ENCODE measurements at regions not wholly inside any gene's neighbourhood (a gene's known extent, or its start where the extent isn't known, plus 50 kb on each side); places are given as distances from the start of the nearest gene placed in this dataset.

DNA sequence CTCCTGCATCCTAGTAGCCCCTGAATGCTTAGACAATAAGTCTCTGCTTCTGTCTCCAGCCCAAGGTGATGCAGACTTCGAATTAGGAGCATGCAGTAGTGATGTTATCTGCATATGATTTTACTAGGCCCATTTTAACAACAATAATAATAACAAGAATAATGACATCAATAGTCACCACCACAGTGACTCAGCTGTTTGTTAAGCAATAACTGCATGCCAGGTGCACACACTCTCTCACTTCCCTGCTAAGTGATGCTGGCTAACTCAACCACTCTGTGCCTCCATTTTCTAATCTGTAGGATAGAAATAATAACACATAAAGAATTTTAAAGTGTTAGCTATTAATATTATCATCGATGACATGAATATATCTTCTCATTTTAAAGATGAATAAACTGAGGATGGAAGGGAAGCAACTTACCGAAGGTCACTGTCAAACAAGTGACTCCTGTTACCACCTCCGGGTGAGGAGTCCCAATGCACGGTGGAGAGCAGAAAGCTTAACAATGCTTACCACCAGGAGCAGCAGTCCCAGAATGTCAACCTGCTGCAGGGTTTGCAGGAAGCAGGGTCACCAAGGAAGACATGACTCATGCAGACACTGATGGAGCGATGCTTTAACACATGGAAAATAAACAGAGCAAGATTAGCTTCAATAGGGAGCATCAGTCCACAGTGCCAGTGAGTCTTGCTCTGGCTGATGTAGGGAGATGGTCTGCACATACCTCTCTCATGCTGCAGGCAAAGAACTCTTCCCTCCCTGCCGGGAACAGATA is 290.2 kb downstream of the SPATA17 start:
- no peak for ATAC-seq (ENCODE audit: insufficient read depth, low read depth)
- no peak overlapping the region for H2AFZ ChIP-seq (ENCODE audit: low read depth, low read length)
- H3K4me3 ChIP-seq (ENCODE audit: low read depth in 1 of 2, low read length in 2 of 2) = no peak overlapping the region
- no peak for TF ChIP-seq EZH2 (IDR thresholded peaks at IDR 0.05; ENCODE audit: borderline replicate concordance, low read depth, low read length, severe bottlenecking)
- TF ChIP-seq, protein P1, sequence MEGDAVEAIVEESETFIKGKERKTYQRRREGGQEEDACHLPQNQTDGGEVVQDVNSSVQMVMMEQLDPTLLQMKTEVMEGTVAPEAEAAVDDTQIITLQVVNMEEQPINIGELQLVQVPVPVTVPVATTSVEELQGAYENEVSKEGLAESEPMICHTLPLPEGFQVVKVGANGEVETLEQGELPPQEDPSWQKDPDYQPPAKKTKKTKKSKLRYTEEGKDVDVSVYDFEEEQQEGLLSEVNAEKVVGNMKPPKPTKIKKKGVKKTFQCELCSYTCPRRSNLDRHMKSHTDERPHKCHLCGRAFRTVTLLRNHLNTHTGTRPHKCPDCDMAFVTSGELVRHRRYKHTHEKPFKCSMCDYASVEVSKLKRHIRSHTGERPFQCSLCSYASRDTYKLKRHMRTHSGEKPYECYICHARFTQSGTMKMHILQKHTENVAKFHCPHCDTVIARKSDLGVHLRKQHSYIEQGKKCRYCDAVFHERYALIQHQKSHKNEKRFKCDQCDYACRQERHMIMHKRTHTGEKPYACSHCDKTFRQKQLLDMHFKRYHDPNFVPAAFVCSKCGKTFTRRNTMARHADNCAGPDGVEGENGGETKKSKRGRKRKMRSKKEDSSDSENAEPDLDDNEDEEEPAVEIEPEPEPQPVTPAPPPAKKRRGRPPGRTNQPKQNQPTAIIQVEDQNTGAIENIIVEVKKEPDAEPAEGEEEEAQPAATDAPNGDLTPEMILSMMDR (IDR thresholded peaks at IDR 0.05; ENCODE audit: borderline replicate concordance, extremely low read depth, low read length, poor library complexity, severe bottlenecking) = no peak
- H4K20me1 ChIP-seq (ENCODE audit: insufficient read depth, low read length) = no peaks in the 10 kb centered on the region
- H3K4me2 ChIP-seq (ENCODE audit: insufficient read depth, low read length) = no peak overlapping the region
- H3K4me1 ChIP-seq (ENCODE audit: insufficient read depth, low read length) = no peaks in the 10 kb centered on the region
- no peaks in the 10 kb centered on the region for H3K79me2 ChIP-seq (ENCODE audit: insufficient read depth, low read length)
- H3K36me3 ChIP-seq (ENCODE audit: insufficient read depth, low read length) = no peaks in the 10 kb centered on the region
- H3K9me3 ChIP-seq (ENCODE audit: insufficient read depth, low read length, severe bottlenecking) = no peaks in the 10 kb centered on the region
- H3K9ac ChIP-seq (ENCODE audit: low read depth, low read length) = no peak overlapping the region
- no peak for DNase-seq
- no peaks in the 10 kb centered on the region for H3K27me3 ChIP-seq (ENCODE audit: insufficient read depth, low read length, poor library complexity)
- H3K27ac ChIP-seq (ENCODE audit: low read length) = no peak overlapping the region

GRCh38 chr1:217924924-217925323 is 293.8 kb downstream of the SPATA17 start:
- H3K27ac ChIP-seq (ENCODE audit: low read length) = no peak overlapping the region
- H3K4me1 ChIP-seq (ENCODE audit: insufficient read depth, low read length) = no peaks in the 10 kb centered on the region
- H3K4me3 ChIP-seq (ENCODE audit: low read depth in 1 of 2, low read length in 2 of 2) = no peak overlapping the region
- no peaks in the 10 kb centered on the region for H3K79me2 ChIP-seq (ENCODE audit: insufficient read depth, low read length)
- no peaks in the 10 kb centered on the region for H4K20me1 ChIP-seq (ENCODE audit: insufficient read depth, low read length)
- no peaks in the 10 kb centered on the region for H3K36me3 ChIP-seq (ENCODE audit: insufficient read depth, low read length)
- H3K27me3 ChIP-seq (ENCODE audit: insufficient read depth, low read length, poor library complexity) = no peaks in the 10 kb centered on the region
- no peak overlapping the region for H3K9ac ChIP-seq (ENCODE audit: low read depth, low read length)
- DNase-seq = no peak
- no peak overlapping the region for H2AFZ ChIP-seq (ENCODE audit: low read depth, low read length)
- ATAC-seq (ENCODE audit: insufficient read depth, low read depth) = no peak
- H3K4me2 ChIP-seq (ENCODE audit: insufficient read depth, low read length) = no peak overlapping the region
- TF ChIP-seq, protein P1 (IDR thresholded peaks at IDR 0.05; ENCODE audit: borderline replicate concordance, extremely low read depth, low read length, poor library complexity, severe bottlenecking) = no peak
- no peak for TF ChIP-seq EZH2 (IDR thresholded peaks at IDR 0.05; ENCODE audit: borderline replicate concordance, low read depth, low read length, severe bottlenecking)
- no peaks in the 10 kb centered on the region for H3K9me3 ChIP-seq (ENCODE audit: insufficient read depth, low read length, severe bottlenecking)

DNA sequence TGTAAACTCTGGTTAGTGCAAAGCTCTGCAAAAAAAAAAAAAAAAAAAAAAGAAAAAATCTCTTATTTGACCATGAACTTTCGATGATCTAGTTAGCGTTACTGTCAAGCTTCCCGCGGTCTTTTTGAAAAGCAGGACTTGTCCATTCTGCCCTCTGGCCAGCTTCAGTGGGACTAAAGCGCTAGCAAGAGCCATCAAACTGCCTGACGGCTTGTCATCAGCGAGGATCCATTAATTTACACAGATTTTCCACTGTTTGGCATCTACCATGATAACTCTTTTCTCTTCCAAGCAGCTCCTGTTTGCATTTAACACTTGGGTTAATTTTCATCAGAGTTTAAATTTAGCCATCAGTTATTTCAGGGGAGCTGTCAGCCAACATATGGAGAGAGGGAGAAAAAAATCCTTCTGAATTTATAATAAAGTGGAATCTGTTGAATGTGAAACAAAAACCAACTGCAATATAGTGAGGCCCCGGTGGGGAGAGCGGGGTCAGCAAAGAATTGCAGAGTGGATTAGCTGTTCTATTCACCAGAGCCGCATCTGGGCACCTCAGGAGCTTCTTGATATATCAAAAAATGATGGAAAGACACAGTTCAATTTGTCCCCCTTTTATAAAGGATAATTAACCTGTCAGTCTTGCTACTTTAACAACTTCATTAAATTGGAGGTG is 298.2 kb downstream of the SPATA17 start:
- H3K4me1 ChIP-seq (ENCODE audit: insufficient read depth, low read length) = no peaks in the 10 kb centered on the region
- no peaks in the 10 kb centered on the region for H3K36me3 ChIP-seq (ENCODE audit: insufficient read depth, low read length)
- no peak for DNase-seq
- no peak overlapping the region for H3K4me2 ChIP-seq (ENCODE audit: insufficient read depth, low read length)
- no peak for ATAC-seq (ENCODE audit: insufficient read depth, low read depth)
- H3K4me3 ChIP-seq (ENCODE audit: low read depth in 1 of 2, low read length in 2 of 2) = no peak overlapping the region
- no peak overlapping the region for H2AFZ ChIP-seq (ENCODE audit: low read depth, low read length)
- H3K27me3 ChIP-seq (ENCODE audit: insufficient read depth, low read length, poor library complexity) = no peaks in the 10 kb centered on the region
- H3K9me3 ChIP-seq (ENCODE audit: insufficient read depth, low read length, severe bottlenecking) = no peaks in the 10 kb centered on the region
- H4K20me1 ChIP-seq (ENCODE audit: insufficient read depth, low read length) = no peaks in the 10 kb centered on the region
- no peak overlapping the region for H3K27ac ChIP-seq (ENCODE audit: low read length)
- H3K9ac ChIP-seq (ENCODE audit: low read depth, low read length) = no peak overlapping the region
- TF ChIP-seq, protein P1 (IDR thresholded peaks at IDR 0.05; ENCODE audit: borderline replicate concordance, extremely low read depth, low read length, poor library complexity, severe bottlenecking) = no peak
- no peak for TF ChIP-seq EZH2 (IDR thresholded peaks at IDR 0.05; ENCODE audit: borderline replicate concordance, low read depth, low read length, severe bottlenecking)
- H3K79me2 ChIP-seq (ENCODE audit: insufficient read depth, low read length) = no peaks in the 10 kb centered on the region

Data from DND-41 (cell line).